ENCODE measurements at regions not wholly inside any gene's neighbourhood (a gene's known extent, or its start where the extent isn't known, plus 50 kb on each side); places are given as distances from the start of the nearest gene placed in this dataset.

- CTCF ChIA-PET, result no interaction called here
- POLR2A ChIA-PET, result no interaction called here
- Mint-ChIP-seq H3K27ac (no peak overlapping the region), H3K4me3 (no peak overlapping the region), H3K36me3 (ENCODE audit: low read depth) (no peaks in the 10 kb centered on the region), H3K9me3 (no peaks in the 10 kb centered on the region), H3K4me1 (no peaks in the 10 kb centered on the region), H3K27me3 (peaks cover 2% of the 10 kb centered on the region)
- intact Hi-C loops (cut with micrococcal nuclease), result no loop called here
- ATAC-seq (ENCODE audit: low read depth), result no peak
- TF ChIP-seq, protein P1, sequence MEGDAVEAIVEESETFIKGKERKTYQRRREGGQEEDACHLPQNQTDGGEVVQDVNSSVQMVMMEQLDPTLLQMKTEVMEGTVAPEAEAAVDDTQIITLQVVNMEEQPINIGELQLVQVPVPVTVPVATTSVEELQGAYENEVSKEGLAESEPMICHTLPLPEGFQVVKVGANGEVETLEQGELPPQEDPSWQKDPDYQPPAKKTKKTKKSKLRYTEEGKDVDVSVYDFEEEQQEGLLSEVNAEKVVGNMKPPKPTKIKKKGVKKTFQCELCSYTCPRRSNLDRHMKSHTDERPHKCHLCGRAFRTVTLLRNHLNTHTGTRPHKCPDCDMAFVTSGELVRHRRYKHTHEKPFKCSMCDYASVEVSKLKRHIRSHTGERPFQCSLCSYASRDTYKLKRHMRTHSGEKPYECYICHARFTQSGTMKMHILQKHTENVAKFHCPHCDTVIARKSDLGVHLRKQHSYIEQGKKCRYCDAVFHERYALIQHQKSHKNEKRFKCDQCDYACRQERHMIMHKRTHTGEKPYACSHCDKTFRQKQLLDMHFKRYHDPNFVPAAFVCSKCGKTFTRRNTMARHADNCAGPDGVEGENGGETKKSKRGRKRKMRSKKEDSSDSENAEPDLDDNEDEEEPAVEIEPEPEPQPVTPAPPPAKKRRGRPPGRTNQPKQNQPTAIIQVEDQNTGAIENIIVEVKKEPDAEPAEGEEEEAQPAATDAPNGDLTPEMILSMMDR (IDR thresholded peaks at IDR 0.05), result no peak
- DNase-seq, result no peak
These were observed 90.8 kb upstream of the RORA start for GRCh38 chr15:61319892-61320291.

GRCh38 chr15:61318802-61319525 is 89.9 kb upstream of the RORA start:
- ATAC-seq (ENCODE audit: low read depth) (no peak), DNase-seq (no peak)
- H3K27ac Mint-ChIP-seq, result no peak overlapping the region
- intact Hi-C loops (cut with micrococcal nuclease), result no loop called here
- H3K36me3 Mint-ChIP-seq (ENCODE audit: low read depth), result no peaks in the 10 kb centered on the region
- CTCF ChIA-PET, result no interaction called here
- peaks cover 2% of the 10 kb centered on the region for H3K27me3 Mint-ChIP-seq
- H3K9me3 Mint-ChIP-seq, result no peaks in the 10 kb centered on the region
- POLR2A ChIA-PET, result no interaction called here
- no peaks in the 10 kb centered on the region for H3K4me1 Mint-ChIP-seq
- TF ChIP-seq, protein P1 (IDR thresholded peaks at IDR 0.05), result no peak
- no peak overlapping the region for H3K4me3 Mint-ChIP-seq

GRCh38 chr15:61318301-61318700 is 89.2 kb upstream of the RORA start:
- ChIA-PET CTCF (no interaction called here), POLR2A (no interaction called here)

GRCh38 chr15:61315471-61315870 is 86.4 kb upstream of the RORA start:
- Mint-ChIP-seq H3K27me3 (no peaks in the 10 kb centered on the region), H3K4me3 (no peak overlapping the region), H3K4me1 (no peaks in the 10 kb centered on the region), H3K9me3 (no peaks in the 10 kb centered on the region), H3K27ac (no peak overlapping the region), H3K36me3 (ENCODE audit: low read depth) (no peaks in the 10 kb centered on the region)
- intact Hi-C loops (cut with micrococcal nuclease), result no loop called here
- POLR2A ChIA-PET, result no interaction called here
- TF ChIP-seq, protein P1 (IDR thresholded peaks at IDR 0.05), result no peak
- ATAC-seq (ENCODE audit: low read depth) (no peak), DNase-seq (no peak)
- CTCF ChIA-PET, result no interaction called here

More at GRCh38 chr15:61318301-61318700, 89.2 kb upstream of the RORA start:
- TF ChIP-seq, protein P1 (IDR thresholded peaks at IDR 0.05), result no peak
- Mint-ChIP-seq H3K4me1 (no peaks in the 10 kb centered on the region), H3K36me3 (ENCODE audit: low read depth) (no peaks in the 10 kb centered on the region), H3K27me3 (peaks cover 2% of the 10 kb centered on the region), H3K4me3 (no peak overlapping the region), H3K27ac (no peak overlapping the region), H3K9me3 (no peaks in the 10 kb centered on the region)
- ATAC-seq (ENCODE audit: low read depth), result no peak
- intact Hi-C loops (cut with micrococcal nuclease), result no loop called here
- no peak for DNase-seq

- no peaks in the 10 kb centered on the region for H3K4me1 Mint-ChIP-seq
- H3K27me3 Mint-ChIP-seq, result no peaks in the 10 kb centered on the region
- ATAC-seq (ENCODE audit: low read depth), result no peak
- no peak overlapping the region for H3K4me3 Mint-ChIP-seq
- TF ChIP-seq, protein P1 (IDR thresholded peaks at IDR 0.05), result no peak
- DNase-seq, result no peak
- H3K36me3 Mint-ChIP-seq (ENCODE audit: low read depth), result no peaks in the 10 kb centered on the region
- H3K9me3 Mint-ChIP-seq, result no peaks in the 10 kb centered on the region
- intact Hi-C loops (cut with micrococcal nuclease), result no loop called here
- H3K27ac Mint-ChIP-seq, result no peak overlapping the region
- POLR2A ChIA-PET, result no interaction called here
- CTCF ChIA-PET, result no interaction called here
These were observed 85.3 kb upstream of the RORA start for GRCh38 chr15:61314427-61314826.

Measured in activated B cell treated with CpG ODN at 0.5 μM for 24 hours (primary cell).